ENCODE measurements at regions not wholly inside any gene's neighbourhood (a gene's known extent, or its start where the extent isn't known, plus 50 kb on each side); places are given as distances from the start of the nearest gene placed in this dataset.

GRCh38 chr4:23972805-23973204 is 83.0 kb upstream of the PPARGC1A start:
- Histone ChIP-seq H3K79me2 (ENCODE audit: insufficient read depth, low read length) (no peaks in the 10 kb centered on the region), H3K27me3 (ENCODE audit: insufficient read depth, low read length) (no peaks in the 10 kb centered on the region), H3F3A (ENCODE audit: insufficient read depth, low read length) (no peaks in the 10 kb centered on the region), H2AFZ (ENCODE audit: low read length) (no peak overlapping the region), H3K36me3 (ENCODE audit: insufficient read depth, low read length) (no peaks in the 10 kb centered on the region), H3K9ac (ENCODE audit: low read length) (no peak overlapping the region), H3K9me3 (ENCODE audit: low read length) (no peaks in the 10 kb centered on the region), H3K4me2 (ENCODE audit: low read length) (no peak overlapping the region), H4K20me1 (ENCODE audit: insufficient read depth, low read length) (no peaks in the 10 kb centered on the region), H3K4me1 (ENCODE audit: insufficient read depth, low read length, severe bottlenecking) (no peaks in the 10 kb centered on the region), H3K9me2 (ENCODE audit: low read depth, low read length) (no peaks in the 10 kb centered on the region), H3K4me3 (ENCODE audit: low read depth, low read length, poor library complexity, severe bottlenecking) (no peak overlapping the region), H3K27ac (ENCODE audit: low read depth, low read length, poor library complexity, severe bottlenecking) (no peak overlapping the region)
- TF ChIP-seq, protein P1, sequence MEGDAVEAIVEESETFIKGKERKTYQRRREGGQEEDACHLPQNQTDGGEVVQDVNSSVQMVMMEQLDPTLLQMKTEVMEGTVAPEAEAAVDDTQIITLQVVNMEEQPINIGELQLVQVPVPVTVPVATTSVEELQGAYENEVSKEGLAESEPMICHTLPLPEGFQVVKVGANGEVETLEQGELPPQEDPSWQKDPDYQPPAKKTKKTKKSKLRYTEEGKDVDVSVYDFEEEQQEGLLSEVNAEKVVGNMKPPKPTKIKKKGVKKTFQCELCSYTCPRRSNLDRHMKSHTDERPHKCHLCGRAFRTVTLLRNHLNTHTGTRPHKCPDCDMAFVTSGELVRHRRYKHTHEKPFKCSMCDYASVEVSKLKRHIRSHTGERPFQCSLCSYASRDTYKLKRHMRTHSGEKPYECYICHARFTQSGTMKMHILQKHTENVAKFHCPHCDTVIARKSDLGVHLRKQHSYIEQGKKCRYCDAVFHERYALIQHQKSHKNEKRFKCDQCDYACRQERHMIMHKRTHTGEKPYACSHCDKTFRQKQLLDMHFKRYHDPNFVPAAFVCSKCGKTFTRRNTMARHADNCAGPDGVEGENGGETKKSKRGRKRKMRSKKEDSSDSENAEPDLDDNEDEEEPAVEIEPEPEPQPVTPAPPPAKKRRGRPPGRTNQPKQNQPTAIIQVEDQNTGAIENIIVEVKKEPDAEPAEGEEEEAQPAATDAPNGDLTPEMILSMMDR (IDR thresholded peaks at IDR 0.05; ENCODE audit: low read length), result no peak
- TF ChIP-seq EZH2 (IDR thresholded peaks at IDR 0.05; ENCODE audit: borderline replicate concordance, low read length), result no peak

DNA sequence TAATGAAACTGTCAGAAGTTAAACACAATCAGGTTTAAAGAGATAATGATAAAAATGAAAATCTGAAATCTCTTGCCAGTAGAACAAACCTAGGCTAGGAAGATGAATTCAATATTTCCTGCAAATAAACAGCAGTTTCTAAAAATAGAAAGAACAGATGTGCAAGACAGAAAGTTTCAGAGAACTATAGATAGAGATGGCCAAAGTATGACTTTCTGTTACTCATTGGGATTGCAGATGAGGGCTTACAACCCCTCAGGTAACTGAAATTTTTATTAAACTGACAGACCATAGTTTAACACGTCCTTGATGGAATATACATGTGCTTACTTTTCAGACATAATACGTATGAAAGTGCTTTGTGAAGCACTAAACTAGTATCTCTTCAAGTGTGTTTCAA is 82.3 kb upstream of the PPARGC1A start:
- Histone ChIP-seq H3K4me1 (ENCODE audit: insufficient read depth, low read length, severe bottlenecking) (no peaks in the 10 kb centered on the region), H3K36me3 (ENCODE audit: insufficient read depth, low read length) (no peaks in the 10 kb centered on the region), H3K9ac (ENCODE audit: low read length) (no peak overlapping the region), H3K4me2 (ENCODE audit: low read length) (no peak overlapping the region), H3K27ac (ENCODE audit: low read depth, low read length, poor library complexity, severe bottlenecking) (no peak overlapping the region), H2AFZ (ENCODE audit: low read length) (no peak overlapping the region), H3K9me2 (ENCODE audit: low read depth, low read length) (no peaks in the 10 kb centered on the region), H3F3A (ENCODE audit: insufficient read depth, low read length) (no peaks in the 10 kb centered on the region), H3K79me2 (ENCODE audit: insufficient read depth, low read length) (no peaks in the 10 kb centered on the region), H3K4me3 (ENCODE audit: low read depth, low read length, poor library complexity, severe bottlenecking) (no peak overlapping the region), H3K27me3 (ENCODE audit: insufficient read depth, low read length) (no peaks in the 10 kb centered on the region), H3K9me3 (ENCODE audit: low read length) (no peaks in the 10 kb centered on the region), H4K20me1 (ENCODE audit: insufficient read depth, low read length) (no peaks in the 10 kb centered on the region)
- TF ChIP-seq EZH2 (IDR thresholded peaks at IDR 0.05; ENCODE audit: borderline replicate concordance, low read length), result no peak
- TF ChIP-seq, protein P1 (IDR thresholded peaks at IDR 0.05; ENCODE audit: low read length), result no peak

DNA sequence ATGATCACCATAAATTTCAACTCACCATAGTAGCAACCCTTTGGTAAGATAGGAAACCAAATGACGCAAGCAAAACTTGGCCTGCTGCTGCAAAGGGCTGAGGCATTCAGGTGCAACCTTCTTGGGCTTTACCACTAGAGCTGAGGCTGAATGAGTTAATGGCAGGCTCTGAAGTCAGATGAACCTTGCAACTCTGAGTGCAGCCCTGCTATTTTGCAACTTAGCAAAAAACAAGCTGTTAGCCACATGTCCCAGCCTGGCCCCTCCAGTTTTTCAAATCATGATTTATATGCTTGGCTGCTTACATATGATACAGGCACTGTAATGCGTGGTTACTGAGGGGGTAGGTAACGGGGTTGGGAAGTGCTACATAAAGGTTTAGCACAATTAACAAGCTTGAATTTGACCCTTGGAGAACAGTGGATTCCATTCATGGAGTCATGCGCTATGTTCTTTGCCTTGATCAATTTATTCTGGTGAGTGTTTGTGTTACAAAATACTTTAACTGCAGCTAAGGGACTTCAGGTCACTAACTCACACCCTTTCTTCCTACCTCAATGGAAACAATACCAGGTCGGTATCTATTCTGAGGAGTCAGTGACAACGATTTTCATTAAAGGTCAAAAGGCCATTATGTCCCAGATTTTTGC is 80.5 kb upstream of the PPARGC1A start:
- no peaks in the 10 kb centered on the region for H3K36me3 ChIP-seq (ENCODE audit: insufficient read depth, low read length)
- TF ChIP-seq, protein P1 (IDR thresholded peaks at IDR 0.05; ENCODE audit: low read length), result no peak
- TF ChIP-seq EZH2 (IDR thresholded peaks at IDR 0.05; ENCODE audit: borderline replicate concordance, low read length), result no peak
- no peaks in the 10 kb centered on the region for H4K20me1 ChIP-seq (ENCODE audit: insufficient read depth, low read length)
- no peaks in the 10 kb centered on the region for H3K9me2 ChIP-seq (ENCODE audit: low read depth, low read length)
- H3K27ac ChIP-seq (ENCODE audit: low read depth, low read length, poor library complexity, severe bottlenecking), result no peak overlapping the region
- H3K9me3 ChIP-seq (ENCODE audit: low read length), result no peaks in the 10 kb centered on the region
- H3K4me3 ChIP-seq (ENCODE audit: low read depth, low read length, poor library complexity, severe bottlenecking), result no peak overlapping the region
- H2AFZ ChIP-seq (ENCODE audit: low read length), result no peak overlapping the region
- no peak overlapping the region for H3K9ac ChIP-seq (ENCODE audit: low read length)
- no peak overlapping the region for H3K4me2 ChIP-seq (ENCODE audit: low read length)
- no peaks in the 10 kb centered on the region for H3K4me1 ChIP-seq (ENCODE audit: insufficient read depth, low read length, severe bottlenecking)
- H3F3A ChIP-seq (ENCODE audit: insufficient read depth, low read length), result no peaks in the 10 kb centered on the region
- H3K79me2 ChIP-seq (ENCODE audit: insufficient read depth, low read length), result no peaks in the 10 kb centered on the region
- H3K27me3 ChIP-seq (ENCODE audit: insufficient read depth, low read length), result no peaks in the 10 kb centered on the region

Measured in OCI-LY1 (cell line).